Stimulated activated CD8-positive, alpha-beta memory T cell treated with anti-CD3 and anti-CD28 coated beads, Interleukin-2, amount 100 ng/mL, for 1 hour (primary cell): ENCODE measurements at regions not wholly inside any gene's neighbourhood (a gene's known extent, or its start where the extent isn't known, plus 50 kb on each side); places are given as distances from the start of the nearest gene placed in this dataset.
"Not testable (repeated sequence)": the region's sequence is repeated elsewhere in the genome, so short reads cannot be mapped to it uniquely, and the experiment has no call there.

Experiments
- DNase-seq, 2 donors: peaks; one replicate each; pipeline ENCODE4 v3.0.0-alpha.2; 2020; ENCODE audit warnings: low read depth in 2 of 2

- DNase-seq: no peak
Observed at GRCh38 chr4:147246096-147246495, 234.8 kb upstream of the EDNRA start.

GRCh38 chr4:147246528-147246927 lies 234.4 kb upstream of the EDNRA start:
- not testable (repeated sequence) for DNase-seq

DNA sequence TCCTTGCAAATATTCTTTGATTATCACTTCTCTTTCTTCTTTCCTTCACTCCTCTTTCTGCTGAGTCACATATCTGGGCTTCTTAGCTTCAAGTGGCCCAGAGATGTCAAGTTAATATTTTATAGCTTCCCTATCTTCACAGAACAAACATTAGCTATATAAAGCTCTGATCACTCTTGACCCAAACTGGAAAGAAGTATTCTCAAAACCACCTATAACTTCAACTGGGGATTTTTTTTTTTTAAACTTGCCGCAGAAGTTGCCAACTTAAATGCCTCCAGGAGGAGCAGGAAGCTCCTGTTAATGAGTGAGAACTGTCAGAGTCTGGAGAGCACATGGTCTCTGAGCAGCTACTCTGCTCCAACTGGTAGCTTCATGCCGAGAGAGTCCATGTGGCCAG lies 233.3 kb upstream of the EDNRA start:
- DNase-seq: no peak

DNA sequence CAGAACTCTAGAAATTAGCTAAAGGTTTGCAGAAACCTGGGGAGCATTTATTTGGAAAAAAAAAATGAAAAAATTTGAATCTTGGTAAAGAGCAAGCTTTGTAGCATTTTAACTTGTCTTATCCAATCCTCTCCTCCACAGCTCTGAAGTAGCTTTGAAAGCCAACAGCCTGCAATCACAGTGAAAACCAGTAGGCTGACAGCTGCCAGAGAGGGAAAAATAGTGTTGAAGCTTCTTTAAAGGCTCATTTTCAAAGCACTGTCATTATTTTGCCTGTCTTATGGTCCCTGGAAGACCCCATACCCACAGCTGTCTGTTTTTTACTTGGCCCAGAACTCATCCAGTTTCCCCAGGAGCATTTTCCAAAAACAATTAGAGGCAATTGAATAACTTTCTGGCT lies 230.8 kb upstream of the EDNRA start:
- no peak for DNase-seq

DNA sequence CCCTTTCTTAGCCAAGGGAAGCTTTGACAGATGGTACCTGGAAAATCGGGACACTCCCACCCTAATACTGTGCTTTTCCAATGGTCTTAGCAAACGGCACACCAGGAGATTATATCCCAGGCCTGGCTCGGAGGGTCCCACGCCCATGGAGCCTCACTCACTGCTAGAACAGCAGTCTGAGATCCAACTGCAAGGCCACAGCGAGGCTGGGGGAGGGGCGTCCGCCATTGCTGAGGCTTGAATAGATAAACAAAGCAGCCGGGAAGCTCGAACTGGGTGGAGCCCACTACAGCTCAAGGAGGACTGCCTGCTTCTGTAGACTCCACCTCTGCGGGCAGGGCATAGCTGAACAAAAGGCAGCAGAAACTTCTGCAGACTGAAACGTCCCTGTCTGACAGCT lies 225.6 kb upstream of the EDNRA start:
- DNase-seq: not testable (repeated sequence)

GRCh38 chr4:147259271-147259670 lies 221.6 kb upstream of the EDNRA start:
- not testable (repeated sequence) for DNase-seq

DNA sequence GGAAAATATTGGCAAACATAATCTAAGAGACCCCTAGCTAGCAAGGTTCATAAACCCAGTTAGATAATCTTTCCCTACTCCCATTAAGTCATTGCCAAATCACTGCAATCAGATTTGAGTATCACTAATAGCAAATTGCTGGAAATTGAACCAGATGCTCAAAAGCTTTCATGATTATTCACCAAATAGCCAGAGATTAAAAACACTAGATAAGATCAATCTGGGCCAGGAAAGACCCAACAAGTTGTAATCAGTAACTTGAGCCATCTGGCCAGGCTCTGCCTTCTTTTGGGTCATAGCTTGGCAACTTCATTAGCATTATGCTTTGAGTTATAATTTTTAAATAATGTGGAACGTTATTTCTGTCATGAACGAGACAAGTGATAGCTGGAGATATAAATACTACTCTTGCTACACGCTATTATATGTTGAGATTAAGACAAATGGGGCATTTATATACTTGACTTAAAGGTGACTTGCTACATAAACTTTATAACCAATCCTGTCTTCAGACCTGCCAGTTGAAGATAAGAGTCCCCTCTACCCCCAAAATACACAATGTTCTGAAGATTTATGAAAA lies 196.6 kb upstream of the EDNRA start:
- DNase-seq: no peak

GRCh38 chr4:147284935-147285334 lies 196.0 kb upstream of the EDNRA start:
- DNase-seq: no peak

DNA sequence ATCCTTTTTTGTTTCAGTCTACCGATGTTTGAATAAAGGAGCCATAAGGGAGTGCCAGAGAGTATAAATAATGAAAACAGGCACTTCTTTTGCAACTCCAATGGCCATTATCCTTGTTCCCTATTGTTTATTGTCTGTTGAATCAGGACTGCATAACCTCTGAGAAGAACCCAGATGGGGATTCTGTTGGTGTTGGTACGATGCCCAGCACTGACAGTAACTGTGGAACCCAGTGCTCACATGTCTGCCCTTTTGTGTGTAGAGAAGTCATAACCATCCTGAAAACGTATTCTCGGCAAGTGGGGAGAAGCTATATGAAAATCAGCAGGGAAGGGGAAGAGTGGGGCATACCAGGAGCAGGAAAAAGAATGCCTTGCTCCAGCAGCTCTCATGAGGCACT lies 195.1 kb upstream of the EDNRA start:
- DNase-seq: no peak

- DNase-seq: no peak
Observed at GRCh38 chr4:147286846-147287587, 193.9 kb upstream of the EDNRA start.

GRCh38 chr4:147287588-147287890 lies 193.4 kb upstream of the EDNRA start:
- no peak for DNase-seq

GRCh38 chr4:147288512-147288911 lies 192.4 kb upstream of the EDNRA start:
- no peak for DNase-seq

DNA sequence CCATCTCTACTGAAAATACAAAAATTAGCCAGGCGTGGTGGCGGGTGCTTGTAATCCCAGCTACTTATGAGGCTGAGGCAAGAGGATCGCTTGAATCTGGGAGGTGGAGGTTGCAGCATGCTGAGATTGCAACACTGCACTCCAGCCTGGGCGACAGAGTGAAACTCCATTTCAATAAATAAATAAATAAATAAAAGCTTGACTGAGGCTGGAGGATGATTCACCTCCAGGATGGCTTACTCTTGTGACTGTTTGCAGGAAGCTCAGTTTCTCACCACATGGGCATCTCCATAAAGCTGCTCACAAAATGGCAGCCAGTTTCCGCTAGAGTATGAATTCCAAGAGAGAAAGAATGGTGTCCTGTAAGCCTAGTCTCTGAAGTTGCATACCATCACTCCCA lies 191.7 kb upstream of the EDNRA start:
- DNase-seq: no peak

- DNase-seq: not testable (repeated sequence)
Observed at GRCh38 chr4:147292604-147293313, 188.1 kb upstream of the EDNRA start.

DNA sequence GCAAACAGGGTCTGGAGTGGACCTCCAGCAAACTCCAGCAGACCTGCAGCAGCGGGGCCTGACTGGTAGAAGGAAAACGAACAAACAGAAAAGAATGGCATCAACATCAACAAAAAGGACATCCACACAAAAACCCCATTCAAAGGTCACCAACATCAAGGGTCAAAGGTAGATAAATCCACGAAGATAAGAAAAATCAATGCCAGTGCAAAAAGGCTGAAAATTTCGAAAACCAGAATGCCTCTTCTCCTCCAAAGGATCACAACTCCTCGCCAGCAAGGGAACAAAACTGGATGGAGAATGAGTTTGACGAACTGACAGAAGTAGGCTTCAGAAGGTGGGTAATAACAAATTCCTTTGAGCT lies 187.6 kb upstream of the EDNRA start:
- DNase-seq: not testable (repeated sequence)

- no peak for DNase-seq
Observed at GRCh38 chr4:147299205-147299604, 181.7 kb upstream of the EDNRA start.

DNA sequence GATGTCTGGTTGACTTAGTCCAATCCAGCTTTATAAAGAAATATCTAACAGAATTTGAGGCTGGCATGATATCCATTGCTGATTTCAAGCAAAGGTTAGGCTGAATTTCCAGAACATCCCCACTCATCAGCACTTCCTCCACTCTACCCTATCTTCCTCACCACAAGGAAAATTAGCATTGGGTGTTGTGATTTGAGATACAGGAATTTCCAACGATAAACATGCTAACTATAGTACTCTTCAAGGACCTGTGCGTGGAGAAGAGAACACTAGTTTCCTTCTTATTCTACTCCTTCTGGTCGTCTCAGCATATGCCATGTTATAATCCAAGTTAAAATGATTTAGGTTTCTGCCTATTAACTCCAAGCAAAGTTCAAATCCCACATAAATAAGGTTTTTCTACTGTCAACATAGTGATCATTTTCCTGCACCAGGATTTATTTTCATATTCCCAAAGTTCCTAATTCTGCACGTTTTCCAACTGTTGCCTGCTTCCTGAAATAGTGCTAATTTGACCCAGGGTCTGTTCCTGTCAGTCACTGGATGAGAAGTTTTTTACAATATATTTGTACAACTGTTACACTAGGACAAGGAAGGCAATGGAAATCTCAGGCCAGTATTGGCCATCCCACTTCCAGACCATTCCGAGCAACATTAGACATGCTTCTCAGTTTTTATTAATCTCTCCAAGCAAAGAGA lies 177.6 kb upstream of the EDNRA start:
- DNase-seq: no peak

DNA sequence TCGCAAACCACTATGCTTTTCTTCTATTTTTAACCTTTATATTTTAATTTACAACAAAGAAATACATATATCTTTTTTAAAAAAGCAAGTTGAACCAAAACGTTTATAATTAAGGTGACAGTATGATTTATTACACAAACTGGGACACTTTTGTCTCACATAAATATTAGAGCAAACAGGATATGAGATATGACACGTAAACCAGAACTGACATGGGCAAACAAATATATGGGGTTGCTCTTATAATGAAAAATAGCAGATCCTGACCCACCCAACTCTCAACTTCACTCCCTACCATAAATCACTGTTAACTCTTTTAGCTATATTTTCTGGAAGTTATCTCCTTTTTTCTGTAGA lies 177.0 kb upstream of the EDNRA start:
- no peak for DNase-seq

DNA sequence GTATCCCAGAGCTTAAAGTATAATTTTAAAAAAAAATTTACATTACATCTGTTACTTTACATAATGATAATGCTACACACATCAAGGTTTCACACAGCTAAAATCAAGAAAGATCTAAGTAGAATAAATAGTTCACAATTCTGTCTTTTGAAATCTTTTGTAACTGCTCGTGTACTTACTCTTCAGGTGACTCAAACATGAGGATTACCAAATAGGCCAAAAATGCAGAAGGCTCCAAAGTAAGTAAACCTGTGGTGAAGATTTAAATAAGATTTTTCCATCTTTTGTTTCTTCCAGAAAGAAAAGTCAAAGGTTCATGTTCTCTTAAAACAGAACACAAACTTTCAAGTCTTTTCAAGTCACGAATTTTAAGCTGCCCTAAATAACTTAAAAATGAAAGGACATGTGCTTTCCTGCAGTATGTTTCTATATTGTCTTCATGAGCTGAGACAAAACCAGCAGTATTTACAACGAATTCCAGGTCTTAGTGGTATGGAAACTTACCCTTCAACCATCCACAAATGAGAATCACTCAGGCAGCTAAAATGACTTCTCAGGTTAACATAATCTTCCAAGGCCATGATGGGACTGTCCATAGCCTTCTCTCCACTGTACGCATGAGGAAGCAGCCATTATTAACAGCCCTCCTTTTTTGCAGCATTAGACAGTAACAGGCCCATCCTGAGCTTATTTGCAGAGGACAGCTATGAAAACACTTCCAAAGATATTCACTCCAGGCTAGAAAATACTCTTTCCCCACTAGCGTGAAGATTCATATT lies 172.8 kb upstream of the EDNRA start:
- DNase-seq: no peak

- DNase-seq: no peak
Observed at GRCh38 chr4:147309434-147309833, 171.5 kb upstream of the EDNRA start.

DNA sequence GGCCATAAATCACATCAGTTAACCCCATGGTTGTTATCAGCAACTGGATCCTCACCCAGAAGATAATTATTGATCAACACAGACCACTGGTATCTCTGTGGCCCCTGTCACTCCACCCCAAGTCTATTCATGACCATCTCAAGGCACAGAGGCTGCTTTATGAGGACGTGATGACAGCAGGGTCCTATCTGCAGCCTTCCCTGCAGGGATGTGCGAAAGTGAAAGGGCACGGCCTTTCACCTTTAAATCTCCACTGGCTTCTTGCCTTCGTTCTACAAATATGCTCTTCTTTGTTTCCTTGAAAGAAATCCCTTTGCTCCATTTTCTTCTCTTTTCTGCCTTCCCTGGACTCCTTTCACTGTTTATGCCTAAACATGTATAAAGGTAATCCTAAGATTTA lies 170.6 kb upstream of the EDNRA start:
- no peak for DNase-seq

DNA sequence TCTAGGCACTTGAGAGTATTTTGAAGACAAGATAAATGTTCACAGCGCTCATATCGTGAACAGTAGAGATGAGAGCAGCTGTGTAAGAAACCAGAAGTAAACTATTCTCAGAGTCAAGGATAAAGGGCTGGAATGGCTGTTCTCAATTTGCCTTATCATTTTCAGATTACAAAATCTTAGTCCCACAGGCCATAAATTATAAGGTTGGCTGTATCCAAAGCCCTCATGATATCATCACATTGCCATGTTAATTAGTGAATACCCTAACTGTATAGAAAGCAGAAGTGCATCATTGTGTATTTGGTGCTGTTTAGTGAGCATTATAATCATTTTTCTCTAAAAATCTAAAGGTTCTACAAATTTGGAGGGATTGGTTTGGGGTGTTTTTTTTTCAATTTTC lies 168.9 kb upstream of the EDNRA start:
- DNase-seq: no peak
